K562 (cell line): ENCODE measurements at regions not wholly inside any gene's neighbourhood (a gene's known extent, or its start where the extent isn't known, plus 50 kb on each side); places are given as distances from the start of the nearest gene placed in this dataset.

Source experiments
- BRCA1 ChIP-seq, 2 experiments: fragments of 450-650 bp in 1 of 2; sonication (generic) in 1 of 2; formaldehyde crosslinking in 1 of 2; IDR thresholded peaks; 2 replicates each; pipeline versions ENCODE4 v1.5.0 to v1.6.1; 2017 to 2020; ENCODE audit warnings: mild to moderate bottlenecking in 1 of 2, missing genetic modification reagents in 1 of 2
- CTCF ChIP-seq, 3 experiments: IDR thresholded peaks in 2 of 3; conservative IDR thresholded peaks in 1 of 3; 2 replicates each; pipeline ENCODE4 v1.5.1; 2011 to 2012; ENCODE audit warnings: low read length in 3 of 3, mild to moderate bottlenecking in 3 of 3, control low read depth in 2 of 3, improper control_type of control experiment in 1 of 3, inconsistent platforms in 1 of 3, low read depth in 1 of 3, mixed read lengths in 1 of 3, moderate library complexity in 1 of 3; ENCODE audit not compliant: insufficient read depth in 2 of 3
- ELF4 ChIP-seq: fragments of 450-650 bp; formaldehyde crosslinking; IDR thresholded peaks from 2 replicates; pipeline ENCODE4 v1.4.0; 2022; ENCODE audit warnings: missing genetic modification characterization
- ELK3 ChIP-seq: fragments of 450-650 bp; formaldehyde crosslinking; IDR thresholded peaks from 2 replicates; pipeline ENCODE4 v1.4.0; 2020; ENCODE audit warnings: mild to moderate bottlenecking
- EP300 ChIP-seq: IDR thresholded peaks from 2 replicates; pipeline ENCODE4 v1.6.1; 2012; ENCODE audit warnings: low read length, improper control_type of control experiment
- HDAC2 ChIP-seq: fragments of 450-650 bp; IDR thresholded peaks from 2 replicates; pipeline ENCODE4 v1.6.1; 2016; ENCODE audit warnings: mild to moderate bottlenecking
- KAT8 ChIP-seq: fragments of 450-650 bp; IDR thresholded peaks from 2 replicates; pipeline ENCODE4 v1.6.1; 2016; ENCODE audit warnings: low read depth, mild to moderate bottlenecking
- POLR2AphosphoS5 ChIP-seq: IDR thresholded peaks from 2 replicates; pipeline ENCODE4 v1.6.1; 2011; ENCODE audit warnings: mild to moderate bottlenecking, low read depth, low read length, moderate library complexity; ENCODE audit not compliant: control insufficient read depth, insufficient read depth
- ZFPM2 ChIP-seq: fragments of 250-450 bp; sonication (Bioruptor Pico); IDR thresholded peaks from 2 replicates; pipeline ENCODE4 v1.5.1; 2022; ENCODE audit warnings: mild to moderate bottlenecking

GRCh38 chr2:57941816-57942215, 104.8 kb upstream of the VRK2 start:
- TF ChIP-seq EP300 (no peak), BRCA1 (IDR thresholded peaks at IDR 0.05) (no peak), BRCA1 (CRISPR knock-in tag; IDR thresholded peaks at IDR 0.05) (no peak), ELK3 (no peak), ZFPM2 (CRISPR knock-in tag) (no peak), KAT8 (no peak), ELF4 (CRISPR knock-in tag) (no peak), CTCF (IDR thresholded peaks at IDR 0.05 in 2 of 3, conservative IDR thresholded peaks at IDR 0.05 in 1 of 3; ENCODE audit: insufficient read depth in 2 of 3, low read depth in 1 of 3, low read length in 3 of 3) (no peak), POLR2AphosphoS5 (no peak), HDAC2 (no peak)
